DND-41 (cell line): ENCODE measurements at regions not wholly inside any gene's neighbourhood (a gene's known extent, or its start where the extent isn't known, plus 50 kb on each side); places are given as distances from the start of the nearest gene placed in this dataset.

Source experiments
- ATAC-seq: fragments of 200-7000 bp; cut with Tn5 transposase; 3 replicates; pipeline ENCODE4 v1.9.1; 2021; ENCODE audit warnings: low read depth; ENCODE audit not compliant: insufficient read depth
- DNase-seq: peaks from one replicate; pipeline ENCODE4 v3.0.0-alpha.2; 2020
- H2AFZ ChIP-seq: 2 replicates; pipeline ENCODE4 v1.6.0; 2012; ENCODE audit warnings: low read depth, low read length
- H3K27ac ChIP-seq: 2 replicates; pipeline ENCODE4 v1.5.1; 2012; ENCODE audit warnings: low read length, inconsistent platforms
- H3K27me3 ChIP-seq: fragments of 200-600 bp; sonication (generic); 2 replicates; pipeline ENCODE4 v1.6.0; 2012; ENCODE audit warnings: low read length, mild to moderate bottlenecking, inconsistent platforms; ENCODE audit not compliant: insufficient read depth, poor library complexity
- H3K36me3 ChIP-seq: 2 replicates; pipeline ENCODE4 v1.5.1; 2012; ENCODE audit warnings: low read length, inconsistent platforms; ENCODE audit not compliant: insufficient read depth
- H3K4me1 ChIP-seq: 2 replicates; pipeline ENCODE4 v1.5.1; 2012; ENCODE audit warnings: mild to moderate bottlenecking, low read length; ENCODE audit not compliant: insufficient read depth
- H3K4me2 ChIP-seq: 2 replicates; pipeline ENCODE4 v1.6.0; 2012; ENCODE audit warnings: mild to moderate bottlenecking, moderate library complexity, low read length, inconsistent platforms; ENCODE audit not compliant: insufficient read depth
- H3K4me3 ChIP-seq, 2 experiments: fragments of 200-600 bp in 1 of 2; shearing (Covaris generic) in 1 of 2; 2 replicates each; pipeline ENCODE4 v1.5.1; 2012 to 2016; ENCODE audit warnings: inconsistent platforms in 2 of 2, low read length in 2 of 2, mild to moderate bottlenecking in 2 of 2, low read depth in 1 of 2, moderate library complexity in 1 of 2
- H3K79me2 ChIP-seq: 2 replicates; pipeline ENCODE4 v1.6.0; 2012; ENCODE audit warnings: low read length, inconsistent platforms; ENCODE audit not compliant: insufficient read depth
- H3K9ac ChIP-seq: 2 replicates; pipeline ENCODE4 v1.6.0; 2012; ENCODE audit warnings: low read depth, mild to moderate bottlenecking, inconsistent platforms, low read length, moderate library complexity
- H3K9me3 ChIP-seq: 2 replicates; pipeline ENCODE4 v1.5.1; 2012; ENCODE audit warnings: low read length, moderate library complexity, mild to moderate bottlenecking, inconsistent platforms; ENCODE audit not compliant: insufficient read depth, severe bottlenecking
- H4K20me1 ChIP-seq: 2 replicates; pipeline ENCODE4 v1.6.0; 2012; ENCODE audit warnings: low read length; ENCODE audit not compliant: insufficient read depth
- EZH2 ChIP-seq: IDR thresholded peaks from 3 replicates; pipeline ENCODE4 v1.6.1; 2012; ENCODE audit warnings: borderline replicate concordance, low read depth, mild to moderate bottlenecking, moderate library complexity, low read length, inconsistent platforms; ENCODE audit not compliant: severe bottlenecking
- TF ChIP-seq, protein P1 (sequence below): IDR thresholded peaks from 2 replicates; pipeline ENCODE4 v1.5.1; 2012; ENCODE audit warnings: borderline replicate concordance, low read length, moderate library complexity, mild to moderate bottlenecking; ENCODE audit not compliant: poor library complexity, severe bottlenecking; ENCODE audit errors: extremely low read depth

DNA sequence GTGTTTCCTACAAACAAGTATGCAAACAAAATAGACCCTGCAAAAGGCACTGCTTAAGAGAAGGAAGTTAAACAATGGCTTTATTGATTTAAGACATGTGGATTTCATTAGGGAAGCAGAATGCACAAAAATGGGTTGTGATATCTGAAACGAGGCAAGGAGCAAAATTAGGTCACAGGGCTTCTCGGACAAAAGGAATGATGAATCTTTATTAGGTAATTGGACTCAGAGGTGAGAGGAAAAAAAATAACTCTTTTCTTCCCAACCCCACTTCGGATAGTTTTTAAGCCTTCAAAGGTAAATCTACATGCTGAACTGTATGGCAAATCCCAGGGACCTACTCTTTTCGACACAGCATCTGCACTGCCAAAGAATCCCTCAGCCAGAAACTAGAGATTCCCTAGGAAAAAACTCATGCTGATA lies 183.0 kb upstream of the TAB2 start:
- no peaks in the 10 kb centered on the region for H3K9me3 ChIP-seq
- no peak overlapping the region for H3K9ac ChIP-seq
- ATAC-seq (no peak), DNase-seq (no peak)
- H3K4me2 ChIP-seq: no peak overlapping the region
- no peaks in the 10 kb centered on the region for H3K27me3 ChIP-seq
- H3K36me3 ChIP-seq: no peaks in the 10 kb centered on the region
- H3K79me2 ChIP-seq: no peaks in the 10 kb centered on the region
- peaks cover 29% of the 10 kb centered on the region for H3K4me1 ChIP-seq
- H3K4me3 ChIP-seq: no peak overlapping the region
- H4K20me1 ChIP-seq: no peaks in the 10 kb centered on the region
- TF ChIP-seq EZH2: no peak
- TF ChIP-seq, protein P1, sequence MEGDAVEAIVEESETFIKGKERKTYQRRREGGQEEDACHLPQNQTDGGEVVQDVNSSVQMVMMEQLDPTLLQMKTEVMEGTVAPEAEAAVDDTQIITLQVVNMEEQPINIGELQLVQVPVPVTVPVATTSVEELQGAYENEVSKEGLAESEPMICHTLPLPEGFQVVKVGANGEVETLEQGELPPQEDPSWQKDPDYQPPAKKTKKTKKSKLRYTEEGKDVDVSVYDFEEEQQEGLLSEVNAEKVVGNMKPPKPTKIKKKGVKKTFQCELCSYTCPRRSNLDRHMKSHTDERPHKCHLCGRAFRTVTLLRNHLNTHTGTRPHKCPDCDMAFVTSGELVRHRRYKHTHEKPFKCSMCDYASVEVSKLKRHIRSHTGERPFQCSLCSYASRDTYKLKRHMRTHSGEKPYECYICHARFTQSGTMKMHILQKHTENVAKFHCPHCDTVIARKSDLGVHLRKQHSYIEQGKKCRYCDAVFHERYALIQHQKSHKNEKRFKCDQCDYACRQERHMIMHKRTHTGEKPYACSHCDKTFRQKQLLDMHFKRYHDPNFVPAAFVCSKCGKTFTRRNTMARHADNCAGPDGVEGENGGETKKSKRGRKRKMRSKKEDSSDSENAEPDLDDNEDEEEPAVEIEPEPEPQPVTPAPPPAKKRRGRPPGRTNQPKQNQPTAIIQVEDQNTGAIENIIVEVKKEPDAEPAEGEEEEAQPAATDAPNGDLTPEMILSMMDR: no peak
- H3K27ac ChIP-seq: peak overlapping the region; percentile 12; the same call in 1 of the 2 replicates
- no peak overlapping the region for H2AFZ ChIP-seq

DNA sequence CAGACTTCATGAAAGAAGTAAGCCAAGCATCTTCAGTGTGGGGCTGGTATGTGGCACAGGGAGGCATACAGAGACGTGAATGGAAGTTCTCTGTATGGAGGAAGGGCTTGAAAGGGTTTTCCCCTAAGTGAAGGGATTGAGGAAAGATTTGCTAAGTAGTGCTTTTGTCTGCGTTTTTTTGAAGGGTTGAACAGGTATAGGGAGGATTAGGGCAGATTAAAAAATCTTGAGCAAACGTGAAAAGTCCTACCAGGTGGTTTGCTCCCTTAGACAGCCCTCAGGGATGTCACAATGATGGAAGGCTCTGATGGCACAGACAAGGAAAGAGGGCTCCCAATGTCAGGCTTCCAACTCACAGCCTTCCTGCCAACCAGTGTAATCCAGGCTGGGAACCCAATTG lies 181.7 kb upstream of the TAB2 start:
- H3K4me3 ChIP-seq: no peak overlapping the region
- DNase-seq (no peak), ATAC-seq (no peak)
- H3K79me2 ChIP-seq: no peaks in the 10 kb centered on the region
- TF ChIP-seq, protein P1: no peak
- no peak for TF ChIP-seq EZH2
- no peak overlapping the region for H3K27ac ChIP-seq
- H3K4me2 ChIP-seq: no peak overlapping the region
- H4K20me1 ChIP-seq: no peaks in the 10 kb centered on the region
- no peaks in the 10 kb centered on the region for H3K9me3 ChIP-seq
- no peaks in the 10 kb centered on the region for H3K36me3 ChIP-seq
- no peak overlapping the region for H2AFZ ChIP-seq
- H3K9ac ChIP-seq: no peak overlapping the region
- peaks cover 29% of the 10 kb centered on the region for H3K4me1 ChIP-seq
- H3K27me3 ChIP-seq: no peaks in the 10 kb centered on the region

DNA sequence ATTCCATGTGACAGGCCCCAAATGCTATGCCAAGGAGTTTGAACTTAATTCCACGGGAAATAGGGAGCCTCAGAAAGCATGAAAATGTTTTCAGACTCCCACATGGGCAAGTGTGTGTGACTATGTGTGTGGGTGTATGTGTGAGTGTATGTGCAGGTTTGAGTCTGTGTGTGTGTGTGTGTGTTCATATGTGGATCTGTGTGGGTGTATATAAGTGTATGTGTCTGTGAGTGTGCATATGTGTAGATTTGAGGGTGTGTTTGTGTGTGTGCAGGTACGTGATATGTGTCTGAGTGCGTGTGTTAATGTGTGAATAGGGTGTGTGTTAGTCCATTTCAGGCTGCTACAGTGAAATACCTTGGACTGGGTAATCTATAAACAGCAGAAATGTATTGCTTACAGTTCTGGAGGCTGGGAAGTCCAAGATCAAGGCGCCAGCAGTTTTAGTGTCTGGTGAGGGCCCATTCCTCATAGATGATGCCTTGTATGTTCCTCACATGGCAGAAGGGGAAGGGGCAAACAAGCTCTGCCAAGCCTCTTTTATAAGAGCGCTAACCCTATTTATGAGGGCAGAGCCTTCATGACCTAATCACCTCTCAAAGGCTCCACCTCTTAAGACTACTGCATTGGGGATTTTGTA lies 181.1 kb upstream of the TAB2 start:
- no peak for DNase-seq
- TF ChIP-seq, protein P1: no peak
- TF ChIP-seq EZH2: no peak
- peaks cover 30% of the 10 kb centered on the region for H3K4me1 ChIP-seq
- H4K20me1 ChIP-seq: no peaks in the 10 kb centered on the region
- no peak for ATAC-seq
- H3K79me2 ChIP-seq: no peaks in the 10 kb centered on the region
- no peak overlapping the region for H3K4me2 ChIP-seq
- no peak overlapping the region for H3K4me3 ChIP-seq
- H3K27ac ChIP-seq: peak overlapping the region; percentile 23; the same call in 1 of the 2 replicates
- H3K36me3 ChIP-seq: no peaks in the 10 kb centered on the region
- no peaks in the 10 kb centered on the region for H3K27me3 ChIP-seq
- H2AFZ ChIP-seq: no peak overlapping the region
- no peaks in the 10 kb centered on the region for H3K9me3 ChIP-seq
- H3K9ac ChIP-seq: no peak overlapping the region
